ENCODE measurements at regions not wholly inside any gene's neighbourhood (a gene's known extent, or its start where the extent isn't known, plus 50 kb on each side); places are given as distances from the start of the nearest gene placed in this dataset.
A peak's percentile ranks its signal among the peaks of the same experiment; 100 is the strongest.

DNA sequence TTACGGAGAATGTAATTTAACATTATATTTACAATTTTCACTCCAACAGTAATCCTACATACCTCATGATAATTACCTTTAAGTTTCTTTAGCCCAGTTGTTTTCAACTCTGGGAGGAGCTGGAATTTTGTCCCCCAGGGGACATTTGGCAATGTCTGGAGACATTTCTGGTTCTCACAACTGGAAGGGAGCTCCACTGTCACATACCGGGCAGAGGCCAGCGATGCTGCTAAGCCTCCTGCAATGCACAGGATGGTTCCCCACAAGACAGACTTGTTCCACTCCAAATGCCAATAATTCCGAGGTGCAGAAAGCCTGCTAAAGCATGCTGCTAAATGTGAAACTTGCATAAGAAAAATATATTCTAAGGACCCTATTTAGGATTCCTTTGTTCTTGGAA lies 251.1 kb upstream of the IRX5 start:
- DNase-seq, result no peak

DNA sequence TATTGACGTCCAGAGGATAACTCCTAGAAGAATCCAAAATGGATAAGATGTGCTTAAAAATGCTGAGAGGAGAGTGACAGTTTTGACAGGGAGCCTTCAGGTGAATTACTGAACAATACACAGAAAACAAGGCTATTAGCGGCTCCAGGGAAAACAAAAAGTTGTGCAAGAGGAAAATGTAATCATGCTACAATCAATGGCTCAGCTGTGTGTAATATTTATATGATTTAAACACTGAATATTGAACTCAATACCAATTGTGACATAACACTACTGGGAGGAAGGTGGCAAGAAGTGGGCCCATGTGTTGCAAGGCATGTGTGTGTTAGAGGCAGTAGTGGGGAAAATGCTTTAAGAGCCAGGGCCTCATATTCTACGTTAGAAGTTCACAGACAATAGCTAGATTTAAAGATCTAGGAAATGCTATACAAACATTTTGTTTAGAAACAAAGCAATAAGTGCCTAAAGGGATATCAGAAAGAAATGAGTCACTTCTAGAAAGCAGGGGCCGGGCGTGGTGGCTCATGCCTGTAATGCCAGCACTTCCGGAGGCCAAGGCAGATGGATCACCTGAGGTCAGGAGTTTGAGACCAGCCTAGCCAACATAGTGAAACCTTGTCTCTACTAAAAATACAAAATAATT lies 253.2 kb upstream of the IRX5 start:
- DNase-seq, result no peak

- no peak for DNase-seq
These were observed 257.4 kb upstream of the IRX5 start for GRCh38 chr16:54673313-54673712.

DNA sequence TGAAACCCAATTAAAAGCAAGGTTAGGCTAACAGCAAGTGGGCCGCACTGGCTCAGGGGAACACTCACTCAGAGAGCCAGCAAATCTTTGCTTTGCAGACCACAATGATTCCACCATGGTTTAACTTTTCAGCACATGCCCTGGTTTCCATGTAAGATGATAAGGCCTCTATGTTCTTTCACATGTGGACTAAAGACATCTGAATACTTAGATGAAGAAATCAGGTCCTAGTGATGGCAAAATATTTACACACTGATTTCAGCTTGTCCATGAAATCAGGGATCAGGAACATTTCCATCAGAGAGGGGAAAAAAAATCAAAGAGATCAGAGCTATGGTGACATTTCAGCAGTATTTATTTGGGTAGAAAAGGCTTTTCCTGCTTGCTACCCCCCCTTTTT lies 258.2 kb upstream of the IRX5 start:
- no peak for DNase-seq

DNA sequence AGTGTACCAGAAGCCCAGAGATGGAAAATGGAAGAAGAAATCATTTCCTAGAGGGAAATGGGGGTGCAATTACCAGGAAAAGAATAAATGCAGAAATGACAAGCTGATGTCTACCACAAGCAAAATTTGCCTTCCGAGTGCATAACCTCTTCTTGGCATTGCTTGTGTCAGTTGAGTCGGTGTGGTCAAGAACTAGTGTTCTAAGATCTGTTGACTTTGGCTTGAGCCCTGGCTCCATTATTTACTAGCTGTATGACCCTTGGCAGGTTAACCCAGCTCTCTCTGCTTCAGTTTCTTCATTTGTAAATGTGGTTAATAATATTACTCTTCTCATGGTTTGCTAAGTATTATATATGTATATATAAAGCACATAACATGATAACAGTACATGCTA lies 273.0 kb upstream of the IRX5 start:
- DNase-seq, result no peak

- DNase-seq, result no peak
These were observed 273.5 kb upstream of the IRX5 start for GRCh38 chr16:54657058-54657708.

DNA sequence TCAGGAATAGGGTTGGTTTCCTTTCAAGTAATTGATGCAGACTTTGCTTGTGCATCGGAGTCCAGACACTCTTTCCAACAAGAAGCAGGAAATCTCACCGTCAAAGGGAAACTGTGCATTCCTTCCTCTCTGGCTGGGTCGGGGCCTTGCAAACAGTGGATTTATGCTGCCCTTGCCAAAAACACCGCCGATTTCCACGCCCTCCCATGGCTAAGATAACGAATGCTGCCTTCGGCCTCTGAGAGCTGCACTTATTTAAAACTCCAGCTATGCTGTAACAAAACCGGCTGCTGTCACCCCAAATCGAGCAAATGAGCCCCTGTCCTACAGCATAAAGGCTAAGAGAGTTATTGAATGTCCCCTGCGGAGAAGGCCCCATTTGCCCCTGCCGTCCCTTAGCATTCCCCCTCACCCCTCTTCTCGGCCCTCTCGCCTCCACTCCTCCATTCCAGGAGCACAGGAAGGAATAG lies 275.5 kb upstream of the IRX5 start:
- no peak for DNase-seq

DNA sequence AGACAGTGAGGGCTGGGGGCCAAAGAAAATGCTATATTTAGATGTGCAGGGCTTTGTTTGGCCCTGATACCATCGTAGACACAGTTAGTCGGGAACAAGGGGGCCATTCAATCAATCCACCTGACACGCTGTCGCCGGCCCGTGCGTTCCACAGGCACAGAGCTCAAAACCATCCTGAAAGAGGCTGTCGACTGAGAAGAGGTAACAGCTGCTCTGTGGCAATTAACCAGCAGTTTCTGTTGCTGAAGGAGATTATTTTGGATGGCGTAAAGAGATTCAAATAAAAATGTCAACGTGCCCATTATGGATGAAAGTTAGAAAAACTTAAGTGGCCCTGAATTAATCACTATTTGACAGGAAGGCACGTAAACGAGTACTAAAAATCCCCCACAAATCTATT lies 276.2 kb upstream of the IRX5 start:
- DNase-seq, result no peak

DNA sequence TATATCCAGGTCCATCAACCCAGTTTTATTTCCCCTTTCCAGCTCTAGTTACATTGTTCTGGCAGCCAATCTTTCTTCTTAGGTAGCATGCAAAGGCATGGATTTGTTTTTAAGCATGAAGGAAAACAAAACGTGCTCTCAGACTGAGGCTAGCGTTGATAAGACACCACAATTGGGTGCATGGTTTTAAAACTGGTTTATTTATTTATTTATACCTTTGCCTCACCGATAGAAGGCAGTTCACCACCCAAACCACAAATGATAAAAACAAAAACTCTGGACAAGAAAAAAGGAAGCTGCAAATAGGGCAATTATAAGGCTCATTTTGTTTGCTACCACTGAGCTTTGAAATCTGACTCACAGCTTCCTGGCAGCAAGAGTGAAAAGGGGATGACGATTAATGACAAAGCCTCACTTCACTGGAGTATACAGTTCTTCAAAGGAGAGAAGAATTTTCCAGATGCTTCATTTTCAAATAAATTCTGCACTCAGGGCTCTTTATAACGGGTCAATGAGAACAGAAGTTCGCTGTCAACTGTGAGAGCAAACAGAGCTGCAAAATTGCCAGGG lies 278.4 kb upstream of the IRX5 start:
- DNase-seq, result no peak

DNA sequence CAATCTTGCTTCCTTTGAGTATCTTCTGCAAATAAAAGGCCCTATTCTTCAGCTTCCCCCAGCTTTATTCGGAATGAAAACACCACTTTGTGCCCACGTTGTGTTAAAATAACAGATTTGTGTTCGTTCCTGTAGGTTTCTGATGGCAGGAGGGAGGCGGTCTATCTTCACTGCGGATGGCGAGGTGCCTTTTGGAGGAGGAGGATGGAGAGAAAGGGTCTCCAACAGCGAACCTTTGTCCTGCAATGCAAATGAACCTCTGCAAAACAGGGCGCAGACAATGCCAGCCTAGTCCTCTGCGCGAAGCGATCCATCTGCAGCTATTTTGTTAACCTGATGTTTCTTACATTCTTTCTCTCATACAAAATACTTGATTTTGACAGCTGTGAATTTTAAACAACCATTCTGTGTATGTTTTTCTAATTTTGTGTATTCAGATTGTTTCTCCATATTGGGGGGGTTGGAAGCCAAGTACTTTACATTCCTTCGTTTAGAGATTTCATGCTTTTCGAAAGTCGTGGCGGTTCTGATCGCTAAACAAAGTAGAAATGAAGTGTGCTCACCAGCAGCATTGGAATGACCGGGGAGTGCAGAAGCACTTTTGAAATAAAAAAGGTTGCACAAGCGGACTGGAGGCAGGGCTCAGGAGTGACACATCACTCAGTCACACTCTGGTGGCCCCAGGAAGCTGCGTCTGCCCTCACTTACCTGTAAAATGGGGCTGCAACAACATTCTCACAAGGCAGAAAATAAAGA lies 279.0 kb upstream of the IRX5 start:
- peak in 12 of 56 donors; percentile 3 to 50 (median 10) for DNase-seq

- DNase-seq, result no peak
These were observed 280.8 kb upstream of the IRX5 start for GRCh38 chr16:54649876-54650275.

DNA sequence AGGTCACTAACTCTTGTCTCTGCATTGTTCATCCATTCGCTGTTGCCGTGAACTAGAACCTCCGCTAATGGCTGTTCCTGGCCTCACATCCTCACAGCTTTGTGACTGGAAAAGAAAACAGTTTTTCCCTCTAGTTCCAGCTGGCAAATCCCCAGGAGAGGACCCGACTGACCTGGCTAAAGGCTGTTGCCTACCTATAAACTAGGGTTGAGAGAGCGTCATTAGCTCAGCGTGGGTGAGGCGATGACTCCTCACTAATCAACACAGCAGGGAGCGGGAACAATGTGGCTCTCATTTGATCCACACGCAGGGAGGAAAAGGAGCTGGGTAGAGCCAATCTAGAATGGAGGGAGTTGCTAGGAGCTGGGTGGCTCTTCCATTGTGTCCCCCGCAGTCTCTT lies 282.1 kb upstream of the IRX5 start:
- no peak for DNase-seq

- DNase-seq, result no peak
These were observed 282.9 kb upstream of the IRX5 start for GRCh38 chr16:54647725-54648221.

GRCh38 chr16:54647216-54647615 lies 283.4 kb upstream of the IRX5 start:
- no peak for DNase-seq

DNA sequence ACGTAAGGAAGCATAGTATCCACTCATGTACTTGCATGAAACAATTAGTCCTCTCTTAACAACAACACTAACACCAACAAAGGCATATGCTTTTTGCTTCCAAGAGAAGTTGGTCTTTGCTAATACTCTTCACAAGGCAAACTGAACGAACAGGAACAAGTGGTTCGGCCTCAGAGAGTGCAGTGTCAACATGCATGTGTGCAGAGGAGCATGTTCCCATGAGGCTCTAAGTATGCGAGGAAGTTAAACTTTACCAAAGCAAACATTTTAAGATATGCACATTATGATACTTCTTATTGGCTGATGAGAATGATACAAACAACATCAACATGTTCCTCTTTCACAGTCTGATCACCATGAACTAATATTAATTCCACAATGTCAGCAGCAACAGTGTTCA lies 285.3 kb upstream of the IRX5 start:
- DNase-seq, result no peak

- DNase-seq, result no peak
These were observed 294.4 kb upstream of the IRX5 start for GRCh38 chr16:54636221-54636793.

GRCh38 chr16:54633943-54634362 lies 296.7 kb upstream of the IRX5 start:
- DNase-seq, result peak in 3 of 56 donors; percentile 2 to 10 (median 7)

- no peak for DNase-seq
These were observed 298.1 kb upstream of the IRX5 start for GRCh38 chr16:54632322-54633220.

- no peak for DNase-seq
These were observed 298.9 kb upstream of the IRX5 start for GRCh38 chr16:54631782-54632181.

- DNase-seq, result no peak
These were observed 300.2 kb upstream of the IRX5 start for GRCh38 chr16:54630284-54630967.

Data from amygdala (tissue), 56 donors.